ENCODE measurements at regions not wholly inside any gene's neighbourhood (a gene's known extent, or its start where the extent isn't known, plus 50 kb on each side); places are given as distances from the start of the nearest gene placed in this dataset.

DNA sequence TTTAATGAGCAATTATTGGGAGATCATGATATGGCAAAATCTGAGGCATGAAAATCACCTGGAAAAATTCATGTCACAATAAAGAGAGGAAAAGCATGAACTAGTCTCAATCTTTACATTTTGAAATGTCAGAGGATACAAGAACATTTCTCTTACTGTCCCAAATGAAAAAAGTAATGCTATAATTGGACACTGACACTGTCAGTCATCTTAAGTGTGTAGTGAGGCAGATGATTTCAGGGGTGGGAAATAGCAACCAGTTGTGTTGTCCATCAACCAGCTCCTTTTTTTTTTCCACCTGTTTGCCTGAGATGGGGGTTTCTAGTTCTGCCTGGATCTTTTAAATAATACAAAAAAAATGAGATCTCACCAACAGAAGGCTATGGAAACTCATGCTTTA, 646.2 kb downstream of the KCNT2 start:
- Histone ChIP-seq H3K27ac (no peak overlapping the region), H3K9me3 (ENCODE audit: low read depth) (no peaks in the 10 kb centered on the region), H3K36me3 (replicated peaks; ENCODE audit: insufficient read depth, low read depth) (no peaks in the 10 kb centered on the region), H3K79me2 (no peaks in the 10 kb centered on the region), H3K4me3 (no peak overlapping the region), H2AFZ (no peak overlapping the region), H3K9me2 (replicated peaks; ENCODE audit: insufficient read depth) (no peaks in the 10 kb centered on the region), H4K20me1 (ENCODE audit: insufficient read depth, poor library complexity, severe bottlenecking) (no peaks in the 10 kb centered on the region), H3K4me1 (ENCODE audit: insufficient read depth) (no peaks in the 10 kb centered on the region), H3K4me2 (no peak overlapping the region), H3K27me3 (no peaks in the 10 kb centered on the region)
- TF ChIP-seq CTCF (IDR thresholded peaks at IDR 0.05; ENCODE audit: poor library complexity) (no peak), EZH2 (IDR thresholded peaks at IDR 0.05; ENCODE audit: borderline replicate concordance) (no peak), EZH2phosphoT487 (IDR thresholded peaks at IDR 0.05; ENCODE audit: low read depth, severe bottlenecking, unreplicated experiment) (no peak)
- no peak for DNase-seq (ENCODE audit: low spot score)

DNA sequence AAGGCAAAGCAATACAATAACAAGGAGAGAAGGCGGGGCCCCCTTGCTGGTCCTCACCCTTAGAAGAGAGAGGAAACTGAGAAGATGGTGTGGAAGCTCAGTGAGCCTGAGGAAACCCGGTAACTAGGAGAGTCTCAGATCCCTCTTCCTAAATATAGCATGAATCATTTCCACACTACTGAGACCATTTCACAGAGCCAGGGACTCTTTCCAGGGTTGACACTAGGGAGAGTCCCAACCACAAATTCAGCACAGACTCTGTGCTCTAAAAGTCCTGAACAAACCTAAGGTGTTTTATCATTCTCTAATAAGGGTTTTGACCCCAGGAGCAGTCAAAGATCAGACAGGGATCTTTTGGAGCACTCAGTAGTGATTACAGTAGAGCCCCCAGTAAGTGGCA, 647.7 kb downstream of the KCNT2 start:
- no peaks in the 10 kb centered on the region for H4K20me1 ChIP-seq (ENCODE audit: insufficient read depth, poor library complexity, severe bottlenecking)
- no peak for DNase-seq (ENCODE audit: low spot score)
- no peak overlapping the region for H3K4me3 ChIP-seq
- H3K9me2 ChIP-seq (replicated peaks; ENCODE audit: insufficient read depth) = no peaks in the 10 kb centered on the region
- no peaks in the 10 kb centered on the region for H3K27me3 ChIP-seq
- H2AFZ ChIP-seq = no peak overlapping the region
- no peaks in the 10 kb centered on the region for H3K79me2 ChIP-seq
- no peak overlapping the region for H3K4me2 ChIP-seq
- H3K27ac ChIP-seq = no peak overlapping the region
- H3K9me3 ChIP-seq (ENCODE audit: low read depth) = no peaks in the 10 kb centered on the region
- 80% methylated on average over 2 of the region's 2 CpGs for WGBS (ENCODE audit: low lambda C conversion rate, missing lambda C conversion rate)
- no peaks in the 10 kb centered on the region for H3K4me1 ChIP-seq (ENCODE audit: insufficient read depth)
- TF ChIP-seq EZH2phosphoT487 (IDR thresholded peaks at IDR 0.05; ENCODE audit: low read depth, severe bottlenecking, unreplicated experiment) (no peak), CTCF (IDR thresholded peaks at IDR 0.05; ENCODE audit: poor library complexity) (no peak), EZH2 (IDR thresholded peaks at IDR 0.05; ENCODE audit: borderline replicate concordance) (no peak)
- H3K36me3 ChIP-seq (replicated peaks; ENCODE audit: insufficient read depth, low read depth) = no peaks in the 10 kb centered on the region

GRCh38 chr1:195958131-195958530, 650.1 kb downstream of the KCNT2 start:
- no peak for TF ChIP-seq CTCF (IDR thresholded peaks at IDR 0.05; ENCODE audit: poor library complexity)
- TF ChIP-seq EZH2phosphoT487 (IDR thresholded peaks at IDR 0.05; ENCODE audit: low read depth, severe bottlenecking, unreplicated experiment) = no peak
- TF ChIP-seq EZH2 (IDR thresholded peaks at IDR 0.05; ENCODE audit: borderline replicate concordance) = no peak

DNA sequence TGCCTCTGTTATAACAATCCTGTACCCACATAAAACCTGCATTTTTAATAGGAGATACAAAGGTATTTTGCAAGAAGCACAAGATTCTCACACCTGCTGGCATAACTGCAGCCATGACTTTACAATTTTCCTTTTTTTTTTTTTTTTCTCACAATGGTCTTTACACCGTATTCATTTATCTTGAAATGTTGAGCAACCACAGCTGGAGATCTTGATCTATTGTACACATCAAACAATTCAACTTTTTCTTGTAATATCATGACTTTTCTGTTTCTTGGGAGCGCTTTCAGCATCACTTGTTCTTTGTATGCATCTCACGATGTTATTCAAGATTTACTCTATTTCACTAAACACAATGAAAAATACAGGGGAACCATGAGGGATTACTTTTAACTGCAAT, 651.4 kb downstream of the KCNT2 start:
- H3K4me1 ChIP-seq (ENCODE audit: insufficient read depth) = no peaks in the 10 kb centered on the region
- WGBS (ENCODE audit: low lambda C conversion rate, missing lambda C conversion rate) = 83% methylated on average over 3 of the region's 3 CpGs
- H3K27ac ChIP-seq = no peak overlapping the region
- TF ChIP-seq EZH2 (IDR thresholded peaks at IDR 0.05; ENCODE audit: borderline replicate concordance) = no peak
- no peak for TF ChIP-seq CTCF (IDR thresholded peaks at IDR 0.05; ENCODE audit: poor library complexity)
- TF ChIP-seq EZH2phosphoT487 (IDR thresholded peaks at IDR 0.05; ENCODE audit: low read depth, severe bottlenecking, unreplicated experiment) = no peak
- H3K4me2 ChIP-seq = no peak overlapping the region
- H2AFZ ChIP-seq = no peak overlapping the region
- H3K79me2 ChIP-seq = no peaks in the 10 kb centered on the region
- no peaks in the 10 kb centered on the region for H4K20me1 ChIP-seq (ENCODE audit: insufficient read depth, poor library complexity, severe bottlenecking)
- no peaks in the 10 kb centered on the region for H3K9me3 ChIP-seq (ENCODE audit: low read depth)
- no peak for DNase-seq (ENCODE audit: low spot score)
- no peaks in the 10 kb centered on the region for H3K9me2 ChIP-seq (replicated peaks; ENCODE audit: insufficient read depth)
- no peaks in the 10 kb centered on the region for H3K36me3 ChIP-seq (replicated peaks; ENCODE audit: insufficient read depth, low read depth)
- H3K27me3 ChIP-seq = no peaks in the 10 kb centered on the region
- H3K4me3 ChIP-seq = no peak overlapping the region

More at GRCh38 chr1:195958131-195958530, 650.1 kb downstream of the KCNT2 start:
- H3K79me2 ChIP-seq = no peaks in the 10 kb centered on the region
- H3K9me2 ChIP-seq (replicated peaks; ENCODE audit: insufficient read depth) = no peaks in the 10 kb centered on the region
- no peaks in the 10 kb centered on the region for H4K20me1 ChIP-seq (ENCODE audit: insufficient read depth, poor library complexity, severe bottlenecking)
- H3K4me1 ChIP-seq (ENCODE audit: insufficient read depth) = no peaks in the 10 kb centered on the region
- H2AFZ ChIP-seq = no peak overlapping the region
- no peaks in the 10 kb centered on the region for H3K36me3 ChIP-seq (replicated peaks; ENCODE audit: insufficient read depth, low read depth)
- no peak for DNase-seq (ENCODE audit: low spot score)
- H3K27ac ChIP-seq = no peak overlapping the region
- H3K4me3 ChIP-seq = no peak overlapping the region
- H3K27me3 ChIP-seq = no peaks in the 10 kb centered on the region
- 79% methylated on average over 4 of the region's 4 CpGs for WGBS (ENCODE audit: low lambda C conversion rate, missing lambda C conversion rate)
- no peaks in the 10 kb centered on the region for H3K9me3 ChIP-seq (ENCODE audit: low read depth)
- no peak overlapping the region for H3K4me2 ChIP-seq
